Omental fat pad (tissue), 3 donors: ENCODE measurements at regions not wholly inside any gene's neighbourhood (a gene's known extent, or its start where the extent isn't known, plus 50 kb on each side); places are given as distances from the start of the nearest gene placed in this dataset.

Experiments used
- ATAC-seq: fragments of 150-250 bp; one replicate; pipeline ENCODE4 v1.9.1; 2016; ENCODE audit warnings: mild to moderate bottlenecking, moderate library complexity; ENCODE audit not compliant: low FRiP score
- DNase-seq: peaks from one replicate; pipeline ENCODE4 v3.0.0-alpha.2; 2019; ENCODE audit warnings: low spot score
- TF ChIP-seq, protein P1 (sequence below), 3 donors: fragments of 450-650 bp; IDR thresholded peaks; one replicate each; pipeline ENCODE4 v1.5.1; 2016 to 2017; ENCODE audit warnings: antibody characterized with exemption in 3 of 3, mild to moderate bottlenecking in 3 of 3, moderate library complexity in 2 of 3

GRCh38 chrX:45846328-45846727, 645.7 kb upstream of the DIPK2B start:
- DNase-seq (no peak), ATAC-seq (no peak)
- TF ChIP-seq, protein P1, sequence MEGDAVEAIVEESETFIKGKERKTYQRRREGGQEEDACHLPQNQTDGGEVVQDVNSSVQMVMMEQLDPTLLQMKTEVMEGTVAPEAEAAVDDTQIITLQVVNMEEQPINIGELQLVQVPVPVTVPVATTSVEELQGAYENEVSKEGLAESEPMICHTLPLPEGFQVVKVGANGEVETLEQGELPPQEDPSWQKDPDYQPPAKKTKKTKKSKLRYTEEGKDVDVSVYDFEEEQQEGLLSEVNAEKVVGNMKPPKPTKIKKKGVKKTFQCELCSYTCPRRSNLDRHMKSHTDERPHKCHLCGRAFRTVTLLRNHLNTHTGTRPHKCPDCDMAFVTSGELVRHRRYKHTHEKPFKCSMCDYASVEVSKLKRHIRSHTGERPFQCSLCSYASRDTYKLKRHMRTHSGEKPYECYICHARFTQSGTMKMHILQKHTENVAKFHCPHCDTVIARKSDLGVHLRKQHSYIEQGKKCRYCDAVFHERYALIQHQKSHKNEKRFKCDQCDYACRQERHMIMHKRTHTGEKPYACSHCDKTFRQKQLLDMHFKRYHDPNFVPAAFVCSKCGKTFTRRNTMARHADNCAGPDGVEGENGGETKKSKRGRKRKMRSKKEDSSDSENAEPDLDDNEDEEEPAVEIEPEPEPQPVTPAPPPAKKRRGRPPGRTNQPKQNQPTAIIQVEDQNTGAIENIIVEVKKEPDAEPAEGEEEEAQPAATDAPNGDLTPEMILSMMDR (IDR thresholded peaks at IDR 0.05): no peak

DNA sequence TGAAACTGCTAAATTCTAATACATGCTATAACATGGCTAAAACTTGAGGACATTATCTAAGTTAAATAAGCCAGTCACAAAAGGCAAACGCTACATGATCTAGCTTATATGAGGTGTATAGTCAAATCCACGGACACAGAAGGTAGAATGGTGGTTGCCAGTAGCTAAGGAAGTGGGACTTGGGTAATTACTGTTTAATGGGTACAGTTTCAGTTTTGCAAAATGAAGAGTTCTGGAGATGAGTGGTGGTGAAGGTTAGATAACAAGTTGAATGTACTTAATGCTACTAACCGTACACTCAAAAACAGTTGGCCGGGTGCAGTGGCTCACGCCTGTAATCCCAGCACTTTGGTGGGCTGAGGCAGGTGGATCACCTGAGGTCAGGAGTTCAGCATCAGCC, 644.5 kb upstream of the DIPK2B start:
- DNase-seq: no peak
- TF ChIP-seq, protein P1 (IDR thresholded peaks at IDR 0.05): no peak
- ATAC-seq: no peak

- DNase-seq (no peak), ATAC-seq (no peak)
- TF ChIP-seq, protein P1 (IDR thresholded peaks at IDR 0.05): no peak
Measured at GRCh38 chrX:45843518-45843917, 642.8 kb upstream of the DIPK2B start.

- TF ChIP-seq, protein P1 (IDR thresholded peaks at IDR 0.05): no peak
- ATAC-seq (no peak), DNase-seq (no peak)
Measured at GRCh38 chrX:45842926-45843315, 642.2 kb upstream of the DIPK2B start.

DNA sequence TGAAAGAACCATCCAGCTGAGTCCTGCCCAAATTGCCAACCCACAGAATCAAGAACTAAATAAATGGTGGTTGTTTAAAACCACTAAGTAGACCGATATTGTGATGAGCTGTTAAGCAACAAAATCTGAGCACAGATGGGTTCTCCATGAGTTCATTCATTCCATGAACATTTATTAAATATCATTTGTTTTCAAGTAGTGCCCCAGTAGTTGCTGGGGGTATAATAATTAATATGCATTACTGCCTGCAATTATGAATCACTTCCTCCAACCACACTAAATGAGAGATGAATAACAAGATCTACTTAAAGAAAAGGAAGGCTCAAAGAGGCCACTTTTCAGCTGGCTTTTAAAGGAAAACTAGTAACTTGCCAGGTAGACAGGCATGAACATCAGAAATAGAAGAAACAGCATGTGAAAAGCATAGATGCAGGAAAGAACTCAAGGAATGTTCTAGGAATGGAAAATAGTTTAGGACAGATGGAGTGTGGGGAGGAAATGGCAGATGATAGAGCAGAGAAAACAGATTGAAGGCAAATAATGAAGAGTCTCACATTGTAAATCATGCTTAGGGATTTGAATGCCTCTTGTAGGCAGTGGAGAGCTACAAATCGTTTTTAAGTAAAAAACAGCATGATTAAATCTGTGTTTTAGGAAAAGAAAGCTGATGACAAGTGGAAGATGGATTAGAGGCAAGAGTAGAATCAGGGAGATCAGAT, 641.7 kb upstream of the DIPK2B start:
- TF ChIP-seq, protein P1 (IDR thresholded peaks at IDR 0.05): no peak
- ATAC-seq (no peak), DNase-seq (no peak)

DNA sequence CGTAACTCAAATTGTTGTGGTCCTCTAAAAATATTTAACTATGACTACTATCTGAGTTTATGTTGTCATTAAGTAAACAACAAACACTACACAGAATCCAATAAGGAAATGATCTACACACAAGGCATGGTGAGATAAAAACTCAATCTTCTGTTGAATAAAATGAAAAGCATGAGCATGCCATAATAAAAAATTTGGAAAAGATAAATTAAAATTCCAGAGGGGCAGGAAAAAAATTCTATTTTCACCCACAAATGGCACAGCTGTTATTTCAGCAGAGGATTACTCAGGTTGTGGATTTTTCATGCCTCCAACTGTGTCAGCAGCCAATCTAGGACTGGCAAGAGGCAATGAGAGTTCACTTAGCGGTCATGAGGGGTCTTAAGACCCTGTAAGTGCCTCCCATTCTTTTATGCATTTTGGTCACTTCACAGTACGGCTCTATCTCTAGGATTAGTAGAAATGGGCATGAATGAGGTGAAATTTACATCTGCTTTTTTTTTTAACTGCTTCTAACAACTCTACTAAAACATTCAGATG, 639.8 kb upstream of the DIPK2B start:
- no peak for ATAC-seq
- no peak for DNase-seq
- TF ChIP-seq, protein P1 (IDR thresholded peaks at IDR 0.05): no peak

- no peak for ATAC-seq
- no peak for DNase-seq
- TF ChIP-seq, protein P1 (IDR thresholded peaks at IDR 0.05): no peak
Measured at GRCh38 chrX:45830343-45830742, 629.7 kb upstream of the DIPK2B start.
